Occipital lobe (tissue), 1 donor: ENCODE measurements at regions not wholly inside any gene's neighbourhood (a gene's known extent, or its start where the extent isn't known, plus 50 kb on each side); places are given as distances from the start of the nearest gene placed in this dataset.
"Not testable (repeated sequence)": the region's sequence is repeated elsewhere in the genome, so short reads cannot be mapped to it uniquely, and the experiment has no call there.

Source experiments
- DNase-seq: peaks from one replicate; lab custom pipeline; 2025; lab: John Stamatoyannopoulos, UW

GRCh38 chr6:18586133-18586532 lies 199.0 kb downstream of the RNF144B start:
- no peak for DNase-seq

DNA sequence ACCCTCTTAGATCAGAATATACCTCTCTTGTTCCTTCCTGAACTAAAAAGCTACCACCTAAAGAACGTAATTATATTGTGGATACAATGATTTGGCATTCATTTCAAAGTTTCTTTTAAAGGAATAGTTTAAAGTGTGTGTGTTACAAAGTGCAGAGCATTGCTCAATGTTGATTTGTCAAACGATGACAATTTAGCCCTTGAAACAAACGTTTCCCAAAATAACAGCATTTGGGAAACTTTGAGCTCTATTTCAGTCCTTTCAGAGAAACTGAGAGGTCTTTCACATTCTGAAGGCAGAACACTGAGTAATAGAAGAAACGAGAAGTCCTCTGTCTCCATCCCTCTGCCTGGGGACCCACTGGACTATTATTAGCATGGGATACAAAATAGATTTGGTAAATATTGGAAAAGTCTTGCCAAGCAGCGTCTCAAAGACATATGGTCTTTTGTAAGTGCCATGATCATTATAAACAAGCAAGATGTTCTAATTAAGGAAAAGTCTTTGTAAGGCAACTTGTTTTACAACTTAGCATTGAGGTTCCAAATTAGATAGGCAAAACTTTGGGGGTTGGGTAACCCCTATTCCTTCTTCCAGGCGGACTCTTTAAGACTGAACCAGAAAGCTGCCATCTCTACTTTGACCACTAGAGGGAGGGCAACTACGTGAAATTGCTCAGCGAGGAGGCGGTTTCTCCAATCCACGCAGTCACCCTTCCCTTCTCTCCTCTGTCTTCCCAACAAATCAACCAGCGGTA lies 208.8 kb downstream of the RNF144B start:
- peak; percentile 27 for DNase-seq

GRCh38 chr6:18596531-18596835 lies 209.3 kb downstream of the RNF144B start:
- no peak for DNase-seq

DNA sequence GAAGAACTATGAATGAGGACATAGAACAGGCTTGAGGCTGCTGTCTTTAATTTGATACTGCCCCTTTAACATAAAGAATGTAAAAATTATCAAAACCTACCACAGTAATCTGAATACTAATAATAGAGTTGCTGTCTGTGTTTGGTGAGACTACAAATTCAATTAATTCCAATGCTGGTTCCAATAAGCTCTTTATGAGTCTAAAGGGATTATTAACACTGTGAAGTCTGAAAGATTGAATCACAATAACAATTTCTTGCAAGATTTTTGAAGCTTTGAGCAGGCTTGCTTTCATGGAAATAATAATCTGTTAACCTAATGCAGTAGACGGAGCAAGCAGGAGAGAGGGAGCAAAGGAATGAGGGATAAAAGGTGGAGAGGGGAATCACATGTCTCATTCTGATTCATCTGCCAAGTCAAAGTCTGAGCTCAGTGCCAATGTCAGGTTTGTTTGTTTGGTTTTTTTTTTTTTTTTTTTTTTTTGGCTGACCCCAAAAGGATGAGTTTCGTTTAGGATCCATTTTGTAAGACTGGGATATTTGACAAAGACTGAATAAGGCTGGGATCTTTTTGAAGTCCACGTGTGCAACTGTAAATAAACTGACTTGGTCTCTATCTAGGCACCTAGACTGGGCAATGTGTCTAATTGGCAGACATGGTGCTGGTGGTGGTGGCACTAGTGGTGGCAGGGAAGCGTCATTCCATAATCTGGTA lies 211.6 kb downstream of the RNF144B start:
- no peak for DNase-seq

DNA sequence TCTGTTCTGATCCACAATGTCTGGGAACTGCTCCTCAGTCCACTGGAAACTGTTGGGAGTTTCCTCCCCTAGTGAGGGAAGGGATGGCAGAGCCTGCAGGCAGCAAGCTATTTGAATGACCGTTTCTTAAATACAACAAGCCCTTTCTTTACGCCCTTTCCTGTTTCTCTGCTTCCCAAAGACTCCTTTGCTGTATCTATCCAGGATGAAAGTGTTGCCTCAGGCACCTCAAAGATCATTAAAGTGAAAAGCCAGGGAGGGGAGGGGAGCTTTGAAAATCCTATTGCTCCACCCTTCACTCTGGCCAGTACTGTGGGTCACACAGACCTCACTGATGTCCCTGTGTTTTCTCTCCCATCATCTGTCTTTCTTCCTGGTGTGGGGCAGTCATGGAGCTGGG lies 213.1 kb downstream of the RNF144B start:
- DNase-seq: no peak

DNA sequence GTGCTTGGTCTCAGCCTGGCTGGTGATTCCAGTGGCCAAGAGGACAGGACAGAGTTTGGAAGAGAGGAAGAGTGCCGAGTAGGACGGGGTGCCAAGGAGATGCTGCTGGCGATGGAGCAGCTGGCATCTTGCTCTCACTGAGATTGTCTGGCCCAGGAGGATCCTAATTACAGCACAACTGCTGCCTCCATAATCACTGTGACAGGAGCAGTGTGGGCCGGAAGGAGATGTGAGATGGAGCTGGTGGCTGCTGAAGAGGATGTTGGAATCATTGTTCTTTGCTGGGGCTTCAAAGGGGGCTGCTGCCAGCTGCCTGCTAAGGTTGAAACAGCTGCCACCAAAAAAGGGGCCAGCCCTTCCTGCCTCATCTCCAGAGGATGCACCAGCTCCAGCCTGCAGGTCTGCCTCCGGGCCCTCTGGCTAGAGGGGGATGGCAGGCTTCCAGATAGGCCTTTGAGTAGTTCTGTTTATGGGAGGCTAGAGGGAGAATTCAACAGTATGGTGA lies 214.4 kb downstream of the RNF144B start:
- peak; percentile 5 for DNase-seq

GRCh38 chr6:18602931-18603330 lies 215.8 kb downstream of the RNF144B start:
- no peak for DNase-seq

- DNase-seq: no peak
Measured at GRCh38 chr6:18603361-18603760, 216.2 kb downstream of the RNF144B start.

- no peak for DNase-seq
Measured at GRCh38 chr6:18605841-18606240, 218.7 kb downstream of the RNF144B start.

- no peak for DNase-seq
Measured at GRCh38 chr6:18609715-18610114, 222.6 kb downstream of the RNF144B start.

DNA sequence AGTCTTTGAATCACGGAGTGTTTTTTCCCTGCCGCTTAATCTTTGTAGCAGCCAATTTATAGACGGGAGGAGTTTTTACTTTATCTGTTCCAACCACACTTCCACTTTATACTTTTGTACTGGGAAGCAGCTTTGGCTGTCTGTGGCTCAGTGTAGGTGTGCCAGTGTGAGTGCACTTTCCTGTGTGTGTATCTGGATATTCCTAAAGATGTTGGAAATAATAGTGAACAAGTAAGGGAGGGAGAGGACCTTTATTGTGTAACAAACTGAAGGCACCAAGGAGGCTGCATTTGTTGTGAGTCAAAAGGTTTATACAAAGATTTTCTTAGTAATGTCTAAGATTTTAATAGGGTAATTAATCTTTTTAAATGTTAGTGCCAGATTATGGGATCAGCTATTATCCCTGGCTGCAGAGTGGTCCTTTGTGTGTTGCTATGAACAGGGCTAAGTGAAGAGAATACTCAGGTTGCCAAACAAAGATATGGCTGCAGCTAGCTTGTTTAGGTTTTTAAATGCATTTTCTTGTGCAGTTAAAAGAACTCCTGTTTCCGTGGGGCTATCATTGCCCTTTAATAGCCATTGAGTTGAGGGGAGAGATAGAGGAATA lies 226.3 kb downstream of the RNF144B start:
- no peak for DNase-seq

DNA sequence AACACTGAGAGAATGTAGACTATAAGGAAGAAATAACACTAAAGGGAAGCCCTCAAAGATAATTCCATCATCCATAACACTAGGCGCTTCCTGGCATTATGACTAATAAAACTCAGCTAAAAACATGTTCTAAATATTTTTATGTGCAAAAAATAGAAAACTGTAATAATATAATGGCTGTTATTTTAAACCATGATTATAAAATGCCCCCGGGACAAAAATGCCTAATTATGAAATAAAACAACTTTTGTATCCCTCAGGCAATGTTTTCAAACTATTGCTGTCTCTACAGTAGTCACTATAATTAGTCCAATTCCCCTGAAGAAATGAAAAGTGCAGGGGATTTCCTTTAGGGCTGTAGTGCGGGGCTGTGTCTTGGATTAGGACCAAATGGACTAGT lies 242.4 kb downstream of the RNF144B start:
- no peak for DNase-seq

DNA sequence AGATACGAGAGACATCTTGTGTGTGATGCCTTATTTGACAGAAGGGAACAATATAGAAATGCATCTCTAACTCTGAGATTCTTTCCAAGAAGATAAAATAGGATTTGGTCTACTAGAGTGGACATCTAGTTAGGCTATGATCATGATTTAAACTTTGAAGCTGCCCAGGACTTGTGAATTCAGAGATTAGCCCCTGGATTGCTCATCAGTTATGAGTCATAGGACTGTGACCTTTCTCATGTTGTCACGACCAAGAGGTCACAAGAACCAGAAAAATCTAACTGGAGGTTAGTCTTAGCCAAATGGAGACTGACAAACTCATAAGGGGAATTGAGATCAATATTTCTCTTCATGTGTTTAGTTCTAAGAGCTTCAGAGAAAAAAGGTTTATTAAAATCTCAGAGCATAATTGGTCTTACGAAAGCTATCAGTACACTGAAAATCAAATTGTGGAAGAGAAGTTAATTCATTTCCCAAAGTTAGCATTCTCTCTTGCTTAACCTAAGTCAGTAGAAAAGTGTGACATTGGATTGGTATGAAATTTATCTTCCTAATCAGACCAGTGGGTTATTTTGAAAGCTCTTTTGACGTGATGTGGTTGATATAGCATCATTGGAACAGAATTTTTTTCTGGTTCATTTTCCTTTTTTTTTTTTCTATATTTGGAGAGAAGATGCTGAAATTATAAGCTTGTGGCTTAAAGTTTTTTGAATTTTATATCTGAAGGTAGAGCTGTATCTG lies 245.7 kb downstream of the RNF144B start:
- no peak for DNase-seq

- DNase-seq: no peak
Measured at GRCh38 chr6:18634912-18635311, 247.8 kb downstream of the RNF144B start.

GRCh38 chr6:18640134-18640533 lies 253.0 kb downstream of the RNF144B start:
- no peak for DNase-seq

- DNase-seq: no peak
Measured at GRCh38 chr6:18640754-18641153, 253.6 kb downstream of the RNF144B start.

DNA sequence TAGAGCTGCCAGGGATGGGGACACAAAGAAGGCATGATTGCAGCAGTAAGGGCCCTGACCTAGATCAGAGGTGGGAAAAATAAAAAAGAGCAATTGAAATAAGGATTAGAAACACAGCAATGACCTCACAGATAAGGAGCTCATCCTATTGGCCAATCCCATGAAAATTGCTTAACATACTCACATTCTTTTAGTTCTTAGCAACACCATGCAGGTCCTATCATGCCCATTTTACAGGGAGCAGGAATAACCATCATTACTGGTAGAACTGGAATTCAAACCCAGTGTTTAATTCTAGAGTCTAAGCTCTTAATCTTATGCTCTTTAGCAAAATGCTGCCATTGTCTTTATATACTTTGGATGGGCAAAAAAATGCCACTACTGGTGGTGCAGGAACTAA lies 267.7 kb downstream of the RNF144B start:
- DNase-seq: no peak

DNA sequence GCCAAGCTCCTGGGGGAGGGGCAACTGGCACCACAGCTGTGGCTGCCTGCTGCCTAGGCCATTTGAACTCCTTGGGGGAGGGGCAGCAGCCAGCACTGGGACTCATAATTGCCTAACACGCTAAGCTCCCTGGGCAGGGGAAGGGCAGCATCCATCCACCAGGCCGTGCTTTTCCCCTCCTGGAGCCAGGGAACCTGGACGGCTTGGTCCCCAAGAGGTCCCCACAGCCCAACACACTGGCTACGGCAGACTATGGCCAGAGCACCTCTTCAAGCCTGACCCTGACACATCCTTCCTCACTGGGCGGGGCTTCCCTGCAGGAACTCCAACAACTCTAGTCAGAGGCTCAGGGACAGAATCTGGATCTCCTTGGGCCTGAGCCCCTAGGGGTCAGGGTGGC lies 269.4 kb downstream of the RNF144B start:
- DNase-seq: no peak

GRCh38 chr6:18659994-18660393 lies 272.8 kb downstream of the RNF144B start:
- not testable (repeated sequence) for DNase-seq

DNA sequence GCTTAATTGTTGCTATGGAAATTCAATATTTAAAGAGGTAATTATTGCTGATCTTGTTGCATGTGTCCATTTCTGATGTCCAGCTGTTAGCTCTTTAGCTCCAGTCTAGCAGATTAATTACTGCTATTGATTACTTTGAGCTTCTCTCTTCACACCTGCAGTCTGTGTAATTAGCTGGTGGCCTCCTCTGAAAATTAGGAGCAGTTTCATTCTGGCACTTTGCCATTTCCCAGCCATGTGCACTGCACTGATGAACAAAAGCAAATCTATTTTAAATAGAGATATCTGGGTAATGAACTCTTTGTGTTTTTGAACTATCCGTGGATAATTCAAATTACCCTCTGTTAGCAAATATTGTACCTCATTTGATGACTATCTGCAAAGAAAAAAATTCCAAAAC lies 275.9 kb downstream of the RNF144B start:
- DNase-seq: no peak

- DNase-seq: no peak
Measured at GRCh38 chr6:18664401-18664800, 277.3 kb downstream of the RNF144B start.

- no peak for DNase-seq
Measured at GRCh38 chr6:18667612-18668011, 280.5 kb downstream of the RNF144B start.
